ENCODE measurements at regions not wholly inside any gene's neighbourhood (a gene's known extent, or its start where the extent isn't known, plus 50 kb on each side); places are given as distances from the start of the nearest gene placed in this dataset.
"Not testable (repeated sequence)": the region's sequence is repeated elsewhere in the genome, so short reads cannot be mapped to it uniquely, and the experiment has no call there.

- TF ChIP-seq E2F8 (IDR thresholded peaks at IDR 0.05; ENCODE audit: low read depth, partially characterized antibody) (no peak), KAT2A (conservative IDR thresholded peaks at IDR 0.05; ENCODE audit: control insufficient read depth, low read depth, low read length) (no peak), ZBTB11 (CRISPR knock-in tag; IDR thresholded peaks at IDR 0.05) (no peak)
Measured at GRCh38 chr15:47066392-47066791, 650.9 kb upstream of the SEMA6D start (continued).

- CTCF ChIA-PET; H3K4me2 ChIP-seq (ENCODE audit: control insufficient read depth, insufficient read depth); H3K4me1 ChIP-seq (ENCODE audit: control insufficient read depth, insufficient read depth, low read length); in situ Hi-C loops (cut with MboI); H3K27me3 ChIP-seq (replicated peaks in 1 of 2; ENCODE audit: control insufficient read depth in 2 of 2, insufficient read depth in 2 of 2, low read length in 1 of 2); intact Hi-C loops (cut with micrococcal nuclease; ENCODE audit: unreplicated experiment); H3K9ac ChIP-seq (ENCODE audit: control insufficient read depth, insufficient read depth, low read length); H2AFZ ChIP-seq (ENCODE audit: control insufficient read depth, low read depth, low read length); H3K4me3 ChIP-seq; FAIRE-seq; BruUV-seq (replicated peaks); DNase-seq (ENCODE audit: low read depth, low spot score); POLR2A ChIA-PET; H3K9me3 ChIP-seq (replicated peaks; ENCODE audit: control insufficient read depth, insufficient read depth, low read length); H3K36me3 ChIP-seq (ENCODE audit: control insufficient read depth in 2 of 2, insufficient read depth in 2 of 2, low read length in 1 of 2); H3K79me2 ChIP-seq (ENCODE audit: control insufficient read depth, insufficient read depth, low read length); SMC1A ChIA-PET (ENCODE audit: uncharacterized antibody, unreplicated experiment); H3K27ac ChIP-seq (ENCODE audit: control insufficient read depth, insufficient read depth); ATAC-seq; H4K20me1 ChIP-seq (ENCODE audit: control insufficient read depth, insufficient read depth); RAD21 ChIA-PET (ENCODE audit: unreplicated experiment): not testable (repeated sequence)
- TF ChIP-seq ATF7 (IDR thresholded peaks at IDR 0.05; ENCODE audit: low read depth) = peak; percentile 38; the same call in 1 of the 2 replicates
- WGBS (ENCODE audit: insufficient coverage, insufficient replicate concordance, low lambda C conversion rate, missing lambda C conversion rate) = 0% methylated on average over 4 of the region's 4 CpGs
Measured at GRCh38 chr15:47077846-47078245, 639.5 kb upstream of the SEMA6D start.

Measured in GM12878 (cell line).